H9 (cell line): ENCODE measurements at regions not wholly inside any gene's neighbourhood (a gene's known extent, or its start where the extent isn't known, plus 50 kb on each side); places are given as distances from the start of the nearest gene placed in this dataset.
A peak's percentile ranks its signal among the peaks of the same experiment; 100 is the strongest.

Experiments
- DNase-seq: peaks from one replicate; pipeline ENCODE4 v3.0.0-alpha.2; 2017
- H2AFZ ChIP-seq: one replicate; pipeline ENCODE4 v1.6.1; 2013; ENCODE audit warnings: mild to moderate bottlenecking, low read length, control low read depth, moderate library complexity
- H2AK5ac ChIP-seq: 2 replicates; pipeline ENCODE4 v1.6.1; 2013; ENCODE audit warnings: low read length, control low read depth, mixed read lengths; ENCODE audit not compliant: insufficient read length
- H2BK120ac ChIP-seq: one replicate; pipeline ENCODE4 v1.6.1; 2013; ENCODE audit warnings: low read depth, mild to moderate bottlenecking, low read length, control low read depth, inconsistent platforms; ENCODE audit not compliant: poor library complexity, severe bottlenecking
- H2BK12ac ChIP-seq: 2 replicates; pipeline ENCODE4 v1.6.1; 2013; ENCODE audit warnings: low read length, control low read depth, mixed read lengths, low read depth; ENCODE audit not compliant: insufficient read length
- H2BK15ac ChIP-seq: 2 replicates; pipeline ENCODE4 v1.6.1; 2013; ENCODE audit warnings: low read depth, low read length, control low read depth
- H2BK20ac ChIP-seq: one replicate; pipeline ENCODE4 v1.6.1; 2013; ENCODE audit warnings: low read depth, mild to moderate bottlenecking, low read length, control low read depth, inconsistent platforms; ENCODE audit not compliant: poor library complexity, severe bottlenecking
- H2BK5ac ChIP-seq: 2 replicates; pipeline ENCODE4 v1.6.1; 2013; ENCODE audit warnings: low read length, control low read depth, mixed read lengths; ENCODE audit not compliant: insufficient read length
- H3K14ac ChIP-seq: 2 replicates; pipeline ENCODE4 v1.6.1; 2013; ENCODE audit warnings: low read length, control low read depth; ENCODE audit not compliant: insufficient read depth
- H3K18ac ChIP-seq: 2 replicates; pipeline ENCODE4 v1.6.1; 2013; ENCODE audit warnings: low read depth, mild to moderate bottlenecking, mixed read lengths, low read length, control low read depth; ENCODE audit not compliant: insufficient read length
- H3K23ac ChIP-seq: 2 replicates; pipeline ENCODE4 v1.6.1; 2013; ENCODE audit warnings: low read length, control low read depth, mixed read lengths, low read depth; ENCODE audit not compliant: insufficient read length
- H3K23me2 ChIP-seq: 2 replicates; pipeline ENCODE4 v1.6.1; 2013; ENCODE audit warnings: low read depth, mild to moderate bottlenecking, mixed read lengths, low read length, control low read depth; ENCODE audit not compliant: insufficient read length, poor library complexity, severe bottlenecking
- H3K27ac ChIP-seq: 2 replicates; pipeline ENCODE4 v1.5.1; 2013; ENCODE audit warnings: low read length, control low read depth, mixed read lengths, low read depth; ENCODE audit not compliant: insufficient read length
- H3K27me3 ChIP-seq: 2 replicates; pipeline ENCODE4 v1.6.1; 2013; ENCODE audit warnings: low read length, control low read depth, inconsistent platforms; ENCODE audit not compliant: insufficient read depth
- H3K4ac ChIP-seq: 2 replicates; pipeline ENCODE4 v1.6.1; 2013; ENCODE audit warnings: low read depth, mild to moderate bottlenecking, control low read depth, inconsistent platforms, low read length, moderate library complexity
- H3K4me1 ChIP-seq: 2 replicates; pipeline ENCODE4 v1.6.1; 2013; ENCODE audit warnings: low read length, control low read depth, inconsistent platforms; ENCODE audit not compliant: insufficient read depth
- H3K4me2 ChIP-seq: 2 replicates; pipeline ENCODE4 v1.6.1; 2013; ENCODE audit warnings: low read length, control low read depth, mixed read lengths; ENCODE audit not compliant: insufficient read length, insufficient read depth
- H3K56ac ChIP-seq: 2 replicates; pipeline ENCODE4 v1.6.1; 2013; ENCODE audit warnings: low read depth, mild to moderate bottlenecking, mixed read lengths, low read length, control low read depth; ENCODE audit not compliant: insufficient read length
- H3K79me1 ChIP-seq: 2 replicates; pipeline ENCODE4 v1.6.1; 2013; ENCODE audit warnings: low read depth, mild to moderate bottlenecking, moderate library complexity, low read length, control low read depth, inconsistent platforms; ENCODE audit not compliant: insufficient read depth, poor library complexity, severe bottlenecking
- H3K79me2 ChIP-seq: 2 replicates; pipeline ENCODE4 v1.6.1; 2013; ENCODE audit warnings: low read length, control low read depth, inconsistent platforms; ENCODE audit not compliant: insufficient read depth
- H3K9ac ChIP-seq: 2 replicates; pipeline ENCODE4 v1.6.1; 2013; ENCODE audit warnings: low read length, control low read depth, mixed read lengths; ENCODE audit not compliant: insufficient read length; ENCODE audit errors: extremely low read depth
- H3K9me3 ChIP-seq: one replicate; pipeline ENCODE4 v1.6.1; 2013; ENCODE audit warnings: low read depth, low read length, inconsistent platforms; ENCODE audit not compliant: control insufficient read depth
- H3T11ph ChIP-seq: one replicate; pipeline ENCODE4 v1.6.1; 2013; ENCODE audit warnings: mild to moderate bottlenecking, low read length, control low read depth, inconsistent platforms
- H4K20me1 ChIP-seq: one replicate; pipeline ENCODE4 v1.6.1; 2013; ENCODE audit not compliant: control insufficient read depth, insufficient read length, insufficient read depth
- H4K5ac ChIP-seq: 2 replicates; pipeline ENCODE4 v1.6.1; 2013; ENCODE audit warnings: low read depth, mild to moderate bottlenecking, mixed read lengths, low read length, control low read depth; ENCODE audit not compliant: insufficient read length
- H4K8ac ChIP-seq: replicated peaks from 2 replicates; pipeline ENCODE4 v1.6.1; 2013; ENCODE audit warnings: low read length, control low read depth, mixed read lengths, low read depth; ENCODE audit not compliant: insufficient read length
- H4K91ac ChIP-seq: 2 replicates; pipeline ENCODE4 v1.6.1; 2013; ENCODE audit warnings: low read depth, mild to moderate bottlenecking, moderate library complexity, mixed read lengths, low read length, control low read depth; ENCODE audit not compliant: insufficient read length
- H3K27ac Mint-ChIP-seq, 3 experiments: 2 replicates in 2 of 3; 3 replicates in 1 of 3; pipeline ENCODE4 v1.8.0; 2020 to 2021; ENCODE audit warnings: mixed read lengths in 3 of 3, mild to moderate bottlenecking in 1 of 3, moderate library complexity in 1 of 3
- H3K27me3 Mint-ChIP-seq: 2 replicates; pipeline ENCODE4 v1.8.0; 2021; ENCODE audit warnings: low read depth, mild to moderate bottlenecking, moderate library complexity, mixed read lengths
- H3K36me3 Mint-ChIP-seq, 3 experiments: 2 replicates in 2 of 3; 3 replicates in 1 of 3; pipeline ENCODE4 v1.8.0; 2020 to 2021; ENCODE audit warnings: low read depth in 3 of 3, mixed read lengths in 3 of 3; ENCODE audit not compliant: insufficient read depth in 1 of 3
- H3K4me1 Mint-ChIP-seq, 2 experiments: 2 replicates each; pipeline ENCODE4 v1.8.0; 2020; ENCODE audit warnings: mixed read lengths in 2 of 2
- H3K4me3 Mint-ChIP-seq, 2 experiments: 2 replicates in 1 of 2; 3 replicates in 1 of 2; pipeline ENCODE4 v1.8.0; 2020 to 2021; ENCODE audit warnings: mild to moderate bottlenecking in 2 of 2, mixed read lengths in 2 of 2, moderate library complexity in 1 of 2
- H3K9me3 Mint-ChIP-seq, 2 experiments: 2 replicates in 1 of 2; 3 replicates in 1 of 2; pipeline ENCODE4 v1.8.0; 2020; ENCODE audit warnings: mild to moderate bottlenecking in 2 of 2, mixed read lengths in 2 of 2, moderate library complexity in 1 of 2
- CTCF ChIP-seq: fragments of 200-600 bp; sonication (generic); conservative IDR thresholded peaks from 3 replicates; pipeline ENCODE4 v1.8.0; 2021; ENCODE audit warnings: antibody characterized with exemption, mild to moderate bottlenecking
- WGBS: extraction: QIAGEN DNeasy Blood & Tissue Kit; methylation state at CpG from one replicate; pipeline ENCODE4 v1.1.7; 2013; ENCODE audit warnings: missing lambda C conversion rate, low lambda C conversion rate, mixed read lengths; ENCODE audit not compliant: insufficient read length; ENCODE audit errors: extremely low coverage; 5-methylcytosine and 5-hydroxymethylcytosine counted together

GRCh38 chrX:136933611-136934145 lies 53.2 kb upstream of the RBMX start:
- no peak overlapping the region for H3K14ac ChIP-seq
- no peak overlapping the region for H4K91ac ChIP-seq
- Mint-ChIP-seq H3K9me3 (peaks cover 68 to 77% of the 10 kb centered on the region in 2 experiments), H3K27me3 (no peaks in the 10 kb centered on the region), H3K4me3 (no peak overlapping the region), H3K4me1 (peaks cover 5 to 10% of the 10 kb centered on the region in 2 experiments), H3K36me3 (peaks cover 25 to 40% (median 37%) of the 10 kb centered on the region in 3 experiments), H3K27ac (peak overlapping the region in 2 of 3 experiments; percentile 17 to 26; a peak in 3 of 7 replicates)
- no peak overlapping the region for H3K23ac ChIP-seq
- WGBS = no CpG with 5 or more reads among the region's 13 CpGs
- no peak overlapping the region for H4K8ac ChIP-seq
- H2AFZ ChIP-seq = no peak overlapping the region
- H2BK15ac ChIP-seq = no peak overlapping the region
- H3K4me1 ChIP-seq = no peaks in the 10 kb centered on the region
- peaks cover 19% of the 10 kb centered on the region for H3K9me3 ChIP-seq
- H3T11ph ChIP-seq = no peak overlapping the region
- TF ChIP-seq CTCF = no peak
- H3K27me3 ChIP-seq = no peaks in the 10 kb centered on the region
- H2BK20ac ChIP-seq = no peak overlapping the region
- no peak overlapping the region for H3K56ac ChIP-seq
- DNase-seq = no peak
- no peaks in the 10 kb centered on the region for H3K79me2 ChIP-seq
- H2BK12ac ChIP-seq = no peak overlapping the region
- H2BK5ac ChIP-seq = no peak overlapping the region
- H3K9ac ChIP-seq = no peak overlapping the region
- H2AK5ac ChIP-seq = no peak overlapping the region
- H3K23me2 ChIP-seq = no peaks in the 10 kb centered on the region
- H3K27ac ChIP-seq = no peak overlapping the region
- H3K4me2 ChIP-seq = no peak overlapping the region
- no peaks in the 10 kb centered on the region for H4K20me1 ChIP-seq
- H3K18ac ChIP-seq = no peak overlapping the region
- no peak overlapping the region for H2BK120ac ChIP-seq
- no peak overlapping the region for H3K4ac ChIP-seq
- H4K5ac ChIP-seq = no peak overlapping the region
- H3K79me1 ChIP-seq = no peaks in the 10 kb centered on the region
